ENCODE measurements at regions not wholly inside any gene's neighbourhood (a gene's known extent, or its start where the extent isn't known, plus 50 kb on each side); places are given as distances from the start of the nearest gene placed in this dataset.

- TF ChIP-seq CTCF (IDR thresholded peaks at IDR 0.05; ENCODE audit: poor library complexity): no peak
- no peak for TF ChIP-seq EZH2 (IDR thresholded peaks at IDR 0.05; ENCODE audit: borderline replicate concordance)
Observed at GRCh38 chr1:8135250-8135649, 109.1 kb upstream of the ERRFI1 start.

All from hepatocyte (in vitro differentiated cells).